ENCODE measurements at regions not wholly inside any gene's neighbourhood (a gene's known extent, or its start where the extent isn't known, plus 50 kb on each side); places are given as distances from the start of the nearest gene placed in this dataset.

GRCh38 chrX:123807835-123808416, 51.9 kb upstream of the XIAP start:
- no peaks in the 10 kb centered on the region for H3K27me3 ChIP-seq (ENCODE audit: control insufficient read depth, insufficient read depth, low read length)
- DNase-seq (ENCODE audit: low read depth) = peak; percentile 43
- TF ChIP-seq CTCF (IDR thresholded peaks at IDR 0.05; ENCODE audit: insufficient read depth, low read depth, low read length) = no peak
- CTCF ChIA-PET = no interaction called here
- POLR2A ChIA-PET = no interaction called here
- H3K4me3 ChIP-seq (ENCODE audit: low read depth, low read length) = no peak overlapping the region
- H3K36me3 ChIP-seq (ENCODE audit: control insufficient read depth, insufficient read depth, low read length) = no peaks in the 10 kb centered on the region

- Histone ChIP-seq H3K4me3 (ENCODE audit: low read depth, low read length) (no peak overlapping the region), H3K27me3 (ENCODE audit: control insufficient read depth, insufficient read depth, low read length) (no peaks in the 10 kb centered on the region), H3K36me3 (ENCODE audit: control insufficient read depth, insufficient read depth, low read length) (no peaks in the 10 kb centered on the region)
- TF ChIP-seq CTCF (IDR thresholded peaks at IDR 0.05; ENCODE audit: insufficient read depth, low read depth, low read length) = no peak
- ChIA-PET CTCF (no interaction called here), POLR2A (no interaction called here)
- DNase-seq (ENCODE audit: low read depth) = no peak
Measured at GRCh38 chrX:123809854-123810375, 49.9 kb upstream of the XIAP start.
